ENCODE measurements at regions not wholly inside any gene's neighbourhood (a gene's known extent, or its start where the extent isn't known, plus 50 kb on each side); places are given as distances from the start of the nearest gene placed in this dataset.

DNA sequence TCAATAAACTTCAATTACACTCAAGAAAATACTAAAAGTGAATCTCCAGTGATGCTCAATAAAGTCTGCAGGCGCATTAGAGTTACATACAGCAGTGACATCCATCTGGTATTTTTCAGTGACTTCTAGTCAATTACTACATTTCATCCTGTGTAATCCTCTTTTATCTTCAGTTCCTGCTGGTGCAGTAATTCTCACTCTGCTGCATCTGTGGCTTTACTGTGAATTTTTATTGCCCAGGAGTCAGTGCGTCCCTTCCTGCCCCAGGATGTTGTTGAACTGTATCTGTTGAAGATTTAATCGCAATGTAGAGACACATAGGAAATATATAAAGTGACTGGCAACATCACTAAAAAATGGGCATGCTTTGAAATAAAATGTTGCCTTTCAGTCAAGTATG lies 196.3 kb upstream of the TMTC4 start:
- Mint-ChIP-seq H3K9me3 (peaks cover 11% of the 10 kb centered on the region), H3K27ac (no peak overlapping the region), H3K27me3 (no peaks in the 10 kb centered on the region), H3K4me1 (peaks cover 8% of the 10 kb centered on the region), H3K36me3 (ENCODE audit: low read depth) (no peaks in the 10 kb centered on the region), H3K4me3 (no peak overlapping the region)
- no peak for DNase-seq
- ChIA-PET POLR2A (no interaction called here), CTCF (no interaction called here)

DNA sequence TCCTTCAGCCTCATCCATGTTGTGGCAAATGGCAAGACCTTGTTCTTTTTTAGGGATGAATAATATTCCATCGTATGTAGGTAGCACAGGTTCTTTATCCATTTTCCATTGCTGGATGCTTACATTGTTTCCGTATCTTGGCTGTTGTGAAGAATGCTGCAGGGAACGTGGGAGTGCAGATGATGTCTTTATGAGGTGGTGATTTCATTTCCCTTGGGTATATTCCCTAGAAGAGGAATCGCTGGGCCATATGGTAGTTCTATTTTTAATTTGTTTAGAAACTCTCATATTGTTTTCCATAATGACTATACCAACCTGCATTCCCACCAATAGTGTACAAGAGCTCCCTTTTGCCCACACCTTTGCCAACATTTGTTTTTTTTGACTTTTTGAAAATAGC lies 186.3 kb upstream of the TMTC4 start:
- no peaks in the 10 kb centered on the region for H3K36me3 Mint-ChIP-seq (ENCODE audit: low read depth)
- no peak overlapping the region for H3K4me3 Mint-ChIP-seq
- no peak for DNase-seq
- no peaks in the 10 kb centered on the region for H3K9me3 Mint-ChIP-seq
- ChIA-PET POLR2A (no interaction called here), CTCF (no interaction called here)
- no peak overlapping the region for H3K27ac Mint-ChIP-seq
- peaks cover 3% of the 10 kb centered on the region for H3K27me3 Mint-ChIP-seq
- H3K4me1 Mint-ChIP-seq = no peaks in the 10 kb centered on the region

DNA sequence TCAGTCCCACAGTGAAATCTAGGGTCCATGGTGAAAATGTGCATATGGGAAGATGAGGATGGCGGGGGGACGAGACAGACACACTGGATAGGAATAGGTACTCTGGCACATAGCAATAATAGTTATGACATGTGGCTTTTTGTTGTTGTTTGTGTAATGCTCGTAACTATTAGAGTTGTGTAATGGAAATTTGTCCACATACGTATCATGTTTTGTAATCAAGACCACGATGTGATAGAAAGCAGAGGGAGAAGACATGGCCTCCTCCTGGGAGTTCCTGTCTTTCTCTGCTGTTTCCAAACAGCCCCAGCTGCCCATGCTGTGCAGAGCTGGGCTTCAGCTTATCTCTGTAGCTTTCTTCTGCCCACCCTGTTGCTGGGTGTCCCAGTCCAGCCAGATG lies 185.3 kb upstream of the TMTC4 start:
- H3K4me3 Mint-ChIP-seq = no peak overlapping the region
- DNase-seq = no peak
- H3K4me1 Mint-ChIP-seq = no peaks in the 10 kb centered on the region
- CTCF ChIA-PET = no interaction called here
- H3K9me3 Mint-ChIP-seq = no peaks in the 10 kb centered on the region
- POLR2A ChIA-PET = no interaction called here
- H3K27ac Mint-ChIP-seq = no peak overlapping the region
- H3K27me3 Mint-ChIP-seq = peaks cover 5% of the 10 kb centered on the region
- H3K36me3 Mint-ChIP-seq (ENCODE audit: low read depth) = no peaks in the 10 kb centered on the region

DNA sequence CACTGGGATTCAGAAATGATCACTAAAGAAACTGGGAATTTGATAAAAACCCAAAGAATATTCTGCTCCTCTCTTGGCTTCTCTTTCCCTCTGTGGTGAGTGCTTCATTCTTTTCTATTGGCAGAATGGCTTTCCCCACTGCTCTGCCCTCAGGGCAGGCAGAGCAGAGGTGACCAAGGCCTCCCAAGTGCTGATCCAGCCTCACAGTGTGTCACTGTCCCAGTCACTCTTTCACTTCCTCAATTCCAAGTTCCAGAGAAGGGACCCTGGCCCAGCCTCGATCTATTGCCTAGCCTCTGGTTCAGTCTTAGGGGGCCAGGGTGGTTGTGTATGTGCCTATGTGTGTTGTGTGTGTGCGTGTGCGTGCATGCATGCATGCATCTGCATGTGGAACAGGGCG lies 180.6 kb upstream of the TMTC4 start:
- no peak for DNase-seq
- POLR2A ChIA-PET = no interaction called here
- H3K27me3 Mint-ChIP-seq = peaks cover 2% of the 10 kb centered on the region

GRCh38 chr13:100854006-100854405 lies 179.4 kb upstream of the TMTC4 start:
- Mint-ChIP-seq H3K9me3 (no peaks in the 10 kb centered on the region), H3K4me1 (no peaks in the 10 kb centered on the region), H3K27me3 (peaks cover 2% of the 10 kb centered on the region), H3K27ac (no peak overlapping the region), H3K36me3 (ENCODE audit: low read depth) (no peaks in the 10 kb centered on the region), H3K4me3 (no peak overlapping the region)
- DNase-seq = no peak
- POLR2A ChIA-PET = no interaction called here
- CTCF ChIA-PET = no interaction called here

More for the DNA sequence above, 180.6 kb upstream of the TMTC4 start:
- H3K4me3 Mint-ChIP-seq = no peak overlapping the region
- H3K4me1 Mint-ChIP-seq = no peaks in the 10 kb centered on the region
- H3K27ac Mint-ChIP-seq = no peak overlapping the region
- H3K9me3 Mint-ChIP-seq = no peaks in the 10 kb centered on the region
- CTCF ChIA-PET = no interaction called here
- H3K36me3 Mint-ChIP-seq (ENCODE audit: low read depth) = no peaks in the 10 kb centered on the region

GRCh38 chr13:100853434-100853833 lies 178.8 kb upstream of the TMTC4 start:
- DNase-seq = no peak
- Mint-ChIP-seq H3K4me1 (no peaks in the 10 kb centered on the region), H3K4me3 (no peak overlapping the region), H3K9me3 (no peaks in the 10 kb centered on the region), H3K27ac (no peak overlapping the region), H3K27me3 (peaks cover 2% of the 10 kb centered on the region), H3K36me3 (ENCODE audit: low read depth) (no peaks in the 10 kb centered on the region)
- CTCF ChIA-PET = no interaction called here
- POLR2A ChIA-PET = no interaction called here

- no peaks in the 10 kb centered on the region for H3K4me1 Mint-ChIP-seq
- H3K36me3 Mint-ChIP-seq (ENCODE audit: low read depth) = no peaks in the 10 kb centered on the region
- CTCF ChIA-PET = no interaction called here
- POLR2A ChIA-PET = no interaction called here
- DNase-seq = no peak
- H3K27me3 Mint-ChIP-seq = peaks cover 2% of the 10 kb centered on the region
- H3K9me3 Mint-ChIP-seq = no peaks in the 10 kb centered on the region
- H3K27ac Mint-ChIP-seq = no peak overlapping the region
- no peak overlapping the region for H3K4me3 Mint-ChIP-seq
Measured at GRCh38 chr13:100852146-100852545, 177.6 kb upstream of the TMTC4 start.

GRCh38 chr13:100848304-100848703 lies 173.7 kb upstream of the TMTC4 start:
- Mint-ChIP-seq H3K4me3 (no peak overlapping the region), H3K27ac (no peak overlapping the region), H3K27me3 (peaks cover 1% of the 10 kb centered on the region), H3K4me1 (no peaks in the 10 kb centered on the region), H3K9me3 (no peaks in the 10 kb centered on the region), H3K36me3 (ENCODE audit: low read depth) (no peaks in the 10 kb centered on the region)
- POLR2A ChIA-PET = no interaction called here
- no peak for DNase-seq
- CTCF ChIA-PET = no interaction called here

DNA sequence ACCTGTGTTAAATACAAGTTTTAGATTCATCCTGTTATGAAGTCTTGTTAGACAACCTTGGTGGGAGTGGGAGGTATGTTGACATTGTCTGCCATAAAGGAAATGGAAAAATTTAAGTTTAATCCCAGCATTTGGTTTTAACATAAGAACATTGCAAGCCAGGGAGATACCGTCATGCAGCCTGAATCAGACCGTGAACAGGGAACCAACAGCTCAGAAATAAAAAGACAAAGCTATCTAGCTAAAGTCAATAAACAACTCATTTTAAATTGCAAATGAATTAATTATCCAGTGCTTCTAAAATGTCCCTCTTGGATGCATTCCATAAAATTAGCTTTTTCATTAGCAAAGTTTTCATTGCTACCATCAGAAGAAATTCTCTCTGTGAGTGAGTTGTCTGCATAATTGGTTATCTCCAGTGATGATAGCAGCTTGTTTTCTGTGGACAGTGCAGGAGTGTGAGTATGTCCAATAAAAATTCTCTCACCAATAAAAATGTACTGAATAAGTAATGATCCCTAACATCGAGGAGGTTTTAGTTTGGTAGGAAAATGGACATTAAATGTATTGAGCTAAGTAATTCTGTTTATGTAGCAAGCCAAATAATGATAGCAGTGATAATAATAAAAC lies 170.6 kb upstream of the TMTC4 start:
- ChIA-PET CTCF (no interaction called here), POLR2A (no interaction called here)
- Mint-ChIP-seq H3K27ac (no peak overlapping the region), H3K4me3 (no peak overlapping the region), H3K27me3 (peaks cover 6% of the 10 kb centered on the region), H3K9me3 (no peaks in the 10 kb centered on the region), H3K4me1 (no peaks in the 10 kb centered on the region), H3K36me3 (ENCODE audit: low read depth) (no peaks in the 10 kb centered on the region)
- DNase-seq = no peak

GRCh38 chr13:100842136-100842535 lies 167.5 kb upstream of the TMTC4 start:
- Mint-ChIP-seq H3K4me3 (no peak overlapping the region), H3K27me3 (peaks cover 6% of the 10 kb centered on the region), H3K27ac (no peak overlapping the region), H3K9me3 (no peaks in the 10 kb centered on the region), H3K4me1 (no peaks in the 10 kb centered on the region), H3K36me3 (ENCODE audit: low read depth) (no peaks in the 10 kb centered on the region)
- ChIA-PET CTCF (no interaction called here), POLR2A (no interaction called here)
- DNase-seq = no peak

GRCh38 chr13:100838387-100838786 lies 163.8 kb upstream of the TMTC4 start:
- CTCF ChIA-PET = no interaction called here
- Mint-ChIP-seq H3K9me3 (no peaks in the 10 kb centered on the region), H3K36me3 (ENCODE audit: low read depth) (no peaks in the 10 kb centered on the region), H3K27me3 (peaks cover 5% of the 10 kb centered on the region), H3K4me3 (no peak overlapping the region), H3K27ac (no peak overlapping the region), H3K4me1 (no peaks in the 10 kb centered on the region)
- no peak for DNase-seq
- POLR2A ChIA-PET = no interaction called here

DNA sequence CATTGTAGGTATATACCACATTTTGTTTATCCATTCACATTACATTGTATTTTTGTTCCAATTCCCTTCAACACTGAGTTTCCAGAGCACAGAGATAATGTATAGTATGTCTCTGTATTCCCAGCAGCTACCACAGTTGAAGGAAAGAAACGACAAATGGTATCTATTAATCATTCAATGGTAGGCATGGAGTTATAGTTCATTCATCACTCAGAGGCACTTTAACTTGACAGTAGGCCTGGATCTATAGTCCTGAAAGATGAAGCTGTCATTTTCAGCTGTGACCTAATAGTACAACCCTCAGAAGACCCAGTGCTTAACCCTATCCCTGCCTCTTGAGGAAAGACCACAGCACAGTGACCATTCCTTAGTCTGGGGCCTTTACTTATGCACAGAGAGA lies 163.0 kb upstream of the TMTC4 start:
- Mint-ChIP-seq H3K36me3 (ENCODE audit: low read depth) (no peaks in the 10 kb centered on the region), H3K9me3 (no peaks in the 10 kb centered on the region), H3K27ac (no peak overlapping the region), H3K27me3 (no peaks in the 10 kb centered on the region), H3K4me1 (no peaks in the 10 kb centered on the region), H3K4me3 (no peak overlapping the region)
- DNase-seq = no peak
- ChIA-PET CTCF (no interaction called here), POLR2A (no interaction called here)

DNA sequence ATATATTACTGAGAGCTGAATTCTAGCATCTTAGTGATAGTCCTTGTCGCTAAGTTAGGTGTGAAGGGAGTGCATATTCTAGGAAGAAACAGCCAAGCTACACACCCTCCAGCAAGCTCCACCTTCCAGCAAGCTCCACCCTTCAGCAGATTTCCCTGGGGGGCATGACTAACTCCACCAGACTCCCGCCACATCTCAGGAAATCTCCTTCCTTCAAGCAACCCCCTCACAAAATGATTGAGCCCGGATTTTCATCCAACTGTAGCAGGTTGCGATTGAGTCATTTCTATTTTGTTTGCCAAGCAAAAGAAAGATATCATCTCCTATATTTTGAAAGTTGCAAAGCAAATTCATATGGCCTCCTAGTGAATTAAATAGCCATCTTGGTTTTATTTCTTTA lies 162.1 kb upstream of the TMTC4 start:
- H3K4me3 Mint-ChIP-seq = no peak overlapping the region
- no peak for DNase-seq
- no peak overlapping the region for H3K27ac Mint-ChIP-seq
- POLR2A ChIA-PET = no interaction called here
- H3K9me3 Mint-ChIP-seq = no peaks in the 10 kb centered on the region
- CTCF ChIA-PET = no interaction called here
- no peaks in the 10 kb centered on the region for H3K36me3 Mint-ChIP-seq (ENCODE audit: low read depth)
- no peaks in the 10 kb centered on the region for H3K27me3 Mint-ChIP-seq
- H3K4me1 Mint-ChIP-seq = no peaks in the 10 kb centered on the region

GRCh38 chr13:100835695-100836094 lies 161.1 kb upstream of the TMTC4 start:
- POLR2A ChIA-PET = no interaction called here
- no peak for DNase-seq
- Mint-ChIP-seq H3K36me3 (ENCODE audit: low read depth) (no peaks in the 10 kb centered on the region), H3K4me1 (no peaks in the 10 kb centered on the region), H3K27me3 (no peaks in the 10 kb centered on the region), H3K27ac (no peak overlapping the region), H3K9me3 (no peaks in the 10 kb centered on the region), H3K4me3 (no peak overlapping the region)
- CTCF ChIA-PET = no interaction called here

- CTCF ChIA-PET = no interaction called here
Measured at GRCh38 chr13:100833427-100833826, 158.8 kb upstream of the TMTC4 start.

More at GRCh38 chr13:100833427-100833826, 158.8 kb upstream of the TMTC4 start:
- Mint-ChIP-seq H3K27me3 (peaks cover 4% of the 10 kb centered on the region), H3K4me3 (no peak overlapping the region), H3K36me3 (ENCODE audit: low read depth) (no peaks in the 10 kb centered on the region), H3K9me3 (no peaks in the 10 kb centered on the region), H3K4me1 (no peaks in the 10 kb centered on the region), H3K27ac (no peak overlapping the region)
- no peak for DNase-seq
- POLR2A ChIA-PET = no interaction called here

Data from activated CD4-positive, alpha-beta memory T cell treated with anti-CD3 and anti-CD28 coated beads, Interleukin-2, amount 10 ng/mL, durations not matched to agents 7 days and 5 days (primary cell).